ENCODE measurements at regions not wholly inside any gene's neighbourhood (a gene's known extent, or its start where the extent isn't known, plus 50 kb on each side); places are given as distances from the start of the nearest gene placed in this dataset.
A peak's percentile ranks its signal among the peaks of the same experiment; 100 is the strongest.

GRCh38 chr16:85188822-85189672 lies 76.8 kb upstream of the CIBAR2 start:
- no peak for DNase-seq

- no peak for DNase-seq
Measured at GRCh38 chr16:85190572-85190971, 78.3 kb upstream of the CIBAR2 start.

- no peak for DNase-seq
Measured at GRCh38 chr16:85191341-85191965, 79.2 kb upstream of the CIBAR2 start.

GRCh38 chr16:85192238-85193114 lies 80.2 kb upstream of the CIBAR2 start:
- peak; percentile 75 for DNase-seq

GRCh38 chr16:85193115-85193493 lies 80.8 kb upstream of the CIBAR2 start:
- no peak for DNase-seq

GRCh38 chr16:85193876-85194275 lies 81.6 kb upstream of the CIBAR2 start:
- DNase-seq: no peak

- DNase-seq: no peak
Measured at GRCh38 chr16:85194307-85195270, 82.3 kb upstream of the CIBAR2 start.

- DNase-seq: no peak
Measured at GRCh38 chr16:85195271-85195647, 83.0 kb upstream of the CIBAR2 start.

- no peak for DNase-seq
Measured at GRCh38 chr16:85195900-85196772, 83.9 kb upstream of the CIBAR2 start.

GRCh38 chr16:85196976-85197375 lies 84.7 kb upstream of the CIBAR2 start:
- no peak for DNase-seq

GRCh38 chr16:85197611-85198566 lies 85.6 kb upstream of the CIBAR2 start:
- DNase-seq: no peak

GRCh38 chr16:85199069-85199725 lies 86.9 kb upstream of the CIBAR2 start:
- DNase-seq: no peak

GRCh38 chr16:85199880-85200279 lies 87.6 kb upstream of the CIBAR2 start:
- no peak for DNase-seq

- no peak for DNase-seq
Measured at GRCh38 chr16:85200471-85201278, 88.4 kb upstream of the CIBAR2 start.

GRCh38 chr16:85201574-85201973 lies 89.3 kb upstream of the CIBAR2 start:
- no peak for DNase-seq

GRCh38 chr16:85202051-85202601 lies 89.9 kb upstream of the CIBAR2 start:
- DNase-seq: no peak

GRCh38 chr16:85202631-85203461 lies 90.6 kb upstream of the CIBAR2 start:
- DNase-seq: no peak
